HL-60 (cell line): ENCODE measurements at regions not wholly inside any gene's neighbourhood (a gene's known extent, or its start where the extent isn't known, plus 50 kb on each side); places are given as distances from the start of the nearest gene placed in this dataset.

Source experiments
- GABPA ChIP-seq: IDR thresholded peaks from 2 replicates; pipeline ENCODE4 v1.6.1; 2012; ENCODE audit warnings: low read depth
- POLR2AphosphoS5 ChIP-seq: IDR thresholded peaks from 2 replicates; pipeline ENCODE4 v1.6.1; 2012; ENCODE audit warnings: low read depth
- SPI1 ChIP-seq: IDR thresholded peaks from 2 replicates; pipeline ENCODE4 v1.6.1; 2012; ENCODE audit warnings: low read depth, mild to moderate bottlenecking, borderline replicate concordance
- TF ChIP-seq, protein P1 (sequence below): IDR thresholded peaks from one replicate; pipeline ENCODE4 v1.5.1; 2011; ENCODE audit warnings: low read length, control low read depth, inconsistent platforms; ENCODE audit not compliant: insufficient read depth

DNA sequence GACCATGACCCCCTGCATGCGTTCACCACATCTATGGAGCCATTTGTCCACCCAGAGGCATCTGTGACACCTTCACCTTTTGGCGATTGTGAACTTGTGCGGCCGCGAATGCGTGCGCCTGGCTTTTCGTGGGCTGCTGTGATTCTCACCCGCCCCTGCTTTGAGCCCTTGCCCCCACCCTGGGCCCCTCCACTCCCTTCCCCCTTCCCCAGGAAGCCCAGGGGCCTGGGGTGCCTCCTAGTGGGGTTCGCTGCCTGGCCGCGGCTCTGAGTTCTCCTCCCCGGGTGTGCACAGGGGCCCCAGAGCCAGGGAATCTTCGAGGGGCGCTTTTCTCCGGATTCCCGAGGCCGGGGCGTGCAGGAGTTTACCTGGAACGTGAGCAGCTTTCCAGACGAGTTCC lies 97.9 kb upstream of the ACTRT2 start:
- TF ChIP-seq, protein P1, sequence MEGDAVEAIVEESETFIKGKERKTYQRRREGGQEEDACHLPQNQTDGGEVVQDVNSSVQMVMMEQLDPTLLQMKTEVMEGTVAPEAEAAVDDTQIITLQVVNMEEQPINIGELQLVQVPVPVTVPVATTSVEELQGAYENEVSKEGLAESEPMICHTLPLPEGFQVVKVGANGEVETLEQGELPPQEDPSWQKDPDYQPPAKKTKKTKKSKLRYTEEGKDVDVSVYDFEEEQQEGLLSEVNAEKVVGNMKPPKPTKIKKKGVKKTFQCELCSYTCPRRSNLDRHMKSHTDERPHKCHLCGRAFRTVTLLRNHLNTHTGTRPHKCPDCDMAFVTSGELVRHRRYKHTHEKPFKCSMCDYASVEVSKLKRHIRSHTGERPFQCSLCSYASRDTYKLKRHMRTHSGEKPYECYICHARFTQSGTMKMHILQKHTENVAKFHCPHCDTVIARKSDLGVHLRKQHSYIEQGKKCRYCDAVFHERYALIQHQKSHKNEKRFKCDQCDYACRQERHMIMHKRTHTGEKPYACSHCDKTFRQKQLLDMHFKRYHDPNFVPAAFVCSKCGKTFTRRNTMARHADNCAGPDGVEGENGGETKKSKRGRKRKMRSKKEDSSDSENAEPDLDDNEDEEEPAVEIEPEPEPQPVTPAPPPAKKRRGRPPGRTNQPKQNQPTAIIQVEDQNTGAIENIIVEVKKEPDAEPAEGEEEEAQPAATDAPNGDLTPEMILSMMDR, result no peak
- TF ChIP-seq GABPA (no peak), POLR2AphosphoS5 (no peak), SPI1 (no peak)
